ENCODE measurements at regions not wholly inside any gene's neighbourhood (a gene's known extent, or its start where the extent isn't known, plus 50 kb on each side); places are given as distances from the start of the nearest gene placed in this dataset.

- no peak for TF ChIP-seq ESRRA (IDR thresholded peaks at IDR 0.05; ENCODE audit: borderline replicate concordance, low read length)
- no peak for TF ChIP-seq EHMT2 (IDR thresholded peaks at IDR 0.05; ENCODE audit: low read depth)
- no peak for TF ChIP-seq CTCF (IDR thresholded peaks at IDR 0.05)
- TF ChIP-seq CEBPB (IDR thresholded peaks at IDR 0.05) = no peak
- TF ChIP-seq, protein P1, sequence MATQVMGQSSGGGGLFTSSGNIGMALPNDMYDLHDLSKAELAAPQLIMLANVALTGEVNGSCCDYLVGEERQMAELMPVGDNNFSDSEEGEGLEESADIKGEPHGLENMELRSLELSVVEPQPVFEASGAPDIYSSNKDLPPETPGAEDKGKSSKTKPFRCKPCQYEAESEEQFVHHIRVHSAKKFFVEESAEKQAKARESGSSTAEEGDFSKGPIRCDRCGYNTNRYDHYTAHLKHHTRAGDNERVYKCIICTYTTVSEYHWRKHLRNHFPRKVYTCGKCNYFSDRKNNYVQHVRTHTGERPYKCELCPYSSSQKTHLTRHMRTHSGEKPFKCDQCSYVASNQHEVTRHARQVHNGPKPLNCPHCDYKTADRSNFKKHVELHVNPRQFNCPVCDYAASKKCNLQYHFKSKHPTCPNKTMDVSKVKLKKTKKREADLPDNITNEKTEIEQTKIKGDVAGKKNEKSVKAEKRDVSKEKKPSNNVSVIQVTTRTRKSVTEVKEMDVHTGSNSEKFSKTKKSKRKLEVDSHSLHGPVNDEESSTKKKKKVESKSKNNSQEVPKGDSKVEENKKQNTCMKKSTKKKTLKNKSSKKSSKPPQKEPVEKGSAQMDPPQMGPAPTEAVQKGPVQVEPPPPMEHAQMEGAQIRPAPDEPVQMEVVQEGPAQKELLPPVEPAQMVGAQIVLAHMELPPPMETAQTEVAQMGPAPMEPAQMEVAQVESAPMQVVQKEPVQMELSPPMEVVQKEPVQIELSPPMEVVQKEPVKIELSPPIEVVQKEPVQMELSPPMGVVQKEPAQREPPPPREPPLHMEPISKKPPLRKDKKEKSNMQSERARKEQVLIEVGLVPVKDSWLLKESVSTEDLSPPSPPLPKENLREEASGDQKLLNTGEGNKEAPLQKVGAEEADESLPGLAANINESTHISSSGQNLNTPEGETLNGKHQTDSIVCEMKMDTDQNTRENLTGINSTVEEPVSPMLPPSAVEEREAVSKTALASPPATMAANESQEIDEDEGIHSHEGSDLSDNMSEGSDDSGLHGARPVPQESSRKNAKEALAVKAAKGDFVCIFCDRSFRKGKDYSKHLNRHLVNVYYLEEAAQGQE (IDR thresholded peaks at IDR 0.05) = no peak
Observed at GRCh38 chrX:121221322-121221977, 174.0 kb downstream of the GLUD2 start.
